Fibroblast of the aortic adventitia (primary cell): ENCODE measurements at regions not wholly inside any gene's neighbourhood (a gene's known extent, or its start where the extent isn't known, plus 50 kb on each side); places are given as distances from the start of the nearest gene placed in this dataset.
"Not testable (repeated sequence)": the region's sequence is repeated elsewhere in the genome, so short reads cannot be mapped to it uniquely, and the experiment has no call there.

Experiments used
- DNase-seq: peaks from one replicate; pipeline ENCODE4 v3.0.0-alpha.2; 2010; ENCODE audit warnings: low read depth
- H3K4me3 ChIP-seq: 2 replicates; pipeline ENCODE4 v1.5.1; 2011; ENCODE audit warnings: low read depth, mild to moderate bottlenecking, control low read depth, low read length, moderate library complexity
- TF ChIP-seq, protein P1 (sequence below): IDR thresholded peaks from 2 replicates; pipeline ENCODE4 v1.5.1; 2011; ENCODE audit warnings: mild to moderate bottlenecking, low read length, control low read depth, inconsistent platforms; ENCODE audit not compliant: insufficient read depth

DNA sequence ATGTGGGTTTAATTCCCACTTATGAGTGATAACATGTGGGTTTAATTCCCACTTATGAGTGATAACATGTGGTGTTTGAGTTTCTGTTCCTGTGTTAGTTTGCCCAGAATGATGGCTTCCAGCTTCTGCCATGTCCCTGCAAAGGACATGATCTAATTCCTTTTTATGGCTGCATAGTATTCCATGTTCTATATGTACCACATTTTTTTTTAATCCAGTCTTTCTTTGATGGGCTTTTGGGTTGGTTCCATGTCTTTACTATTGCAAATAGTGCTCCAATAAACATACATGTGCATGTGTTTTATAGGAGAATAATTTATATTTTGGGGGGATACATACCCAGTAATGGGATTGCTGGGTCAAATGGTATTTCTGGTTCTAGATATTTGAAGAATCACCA, 317.8 kb downstream of the MMUT start:
- DNase-seq, result no peak
- TF ChIP-seq, protein P1, sequence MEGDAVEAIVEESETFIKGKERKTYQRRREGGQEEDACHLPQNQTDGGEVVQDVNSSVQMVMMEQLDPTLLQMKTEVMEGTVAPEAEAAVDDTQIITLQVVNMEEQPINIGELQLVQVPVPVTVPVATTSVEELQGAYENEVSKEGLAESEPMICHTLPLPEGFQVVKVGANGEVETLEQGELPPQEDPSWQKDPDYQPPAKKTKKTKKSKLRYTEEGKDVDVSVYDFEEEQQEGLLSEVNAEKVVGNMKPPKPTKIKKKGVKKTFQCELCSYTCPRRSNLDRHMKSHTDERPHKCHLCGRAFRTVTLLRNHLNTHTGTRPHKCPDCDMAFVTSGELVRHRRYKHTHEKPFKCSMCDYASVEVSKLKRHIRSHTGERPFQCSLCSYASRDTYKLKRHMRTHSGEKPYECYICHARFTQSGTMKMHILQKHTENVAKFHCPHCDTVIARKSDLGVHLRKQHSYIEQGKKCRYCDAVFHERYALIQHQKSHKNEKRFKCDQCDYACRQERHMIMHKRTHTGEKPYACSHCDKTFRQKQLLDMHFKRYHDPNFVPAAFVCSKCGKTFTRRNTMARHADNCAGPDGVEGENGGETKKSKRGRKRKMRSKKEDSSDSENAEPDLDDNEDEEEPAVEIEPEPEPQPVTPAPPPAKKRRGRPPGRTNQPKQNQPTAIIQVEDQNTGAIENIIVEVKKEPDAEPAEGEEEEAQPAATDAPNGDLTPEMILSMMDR, result no peak
- no peak overlapping the region for H3K4me3 ChIP-seq

DNA sequence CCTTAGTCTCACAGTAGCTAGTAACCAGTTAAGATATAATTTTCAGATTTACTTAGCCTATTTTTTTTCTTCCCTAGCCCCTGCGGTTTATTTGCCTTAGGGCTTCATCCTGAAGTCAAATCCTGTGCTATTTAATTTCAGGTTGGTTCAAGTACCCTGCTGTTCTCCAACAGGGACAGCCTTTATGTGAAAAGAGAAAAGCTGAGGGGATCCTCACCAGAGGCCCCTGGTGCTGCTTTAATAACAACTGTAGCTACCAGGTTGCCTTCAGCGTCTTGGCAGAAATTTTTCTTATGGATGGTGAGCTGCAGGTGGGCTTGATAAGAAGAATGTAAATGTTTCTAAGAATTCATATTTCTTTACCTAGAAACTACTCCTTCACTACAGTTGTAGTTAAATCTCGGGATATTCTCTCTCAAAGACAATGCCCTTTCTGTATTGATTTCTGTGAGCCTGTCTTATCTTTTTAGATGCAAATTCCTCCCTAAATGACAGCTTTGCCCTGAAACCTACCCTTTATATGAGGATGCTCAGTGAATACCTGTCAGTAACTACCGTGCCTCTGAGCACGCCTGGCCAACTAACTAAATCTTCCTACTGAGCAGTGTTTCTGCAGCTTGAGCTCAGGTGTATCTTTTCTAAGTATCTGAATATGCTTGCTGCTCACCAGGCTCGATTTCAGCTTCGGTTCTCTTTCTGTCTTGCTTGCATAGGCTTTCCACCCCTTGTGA, 320.5 kb downstream of the MMUT start:
- no peak overlapping the region for H3K4me3 ChIP-seq

DNA sequence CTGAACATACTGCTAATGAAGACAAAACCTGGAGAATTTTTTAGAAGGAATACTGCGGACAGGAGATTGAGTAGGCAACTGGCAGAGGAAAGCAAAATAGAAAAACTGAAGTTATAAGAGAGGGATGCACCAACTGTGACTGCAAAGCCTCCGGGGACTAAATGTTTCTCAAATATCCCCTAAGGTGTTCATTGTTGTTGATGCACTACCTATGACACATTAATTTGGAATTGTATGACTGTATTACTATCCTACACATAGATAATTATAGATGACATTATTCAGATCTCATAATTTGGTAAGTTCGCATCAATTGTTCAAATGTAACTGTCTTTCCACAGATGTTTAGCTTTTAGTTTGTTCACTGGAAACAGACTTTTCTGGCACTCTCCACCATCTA, 341.1 kb downstream of the MMUT start:
- H3K4me3 ChIP-seq, result no peak overlapping the region
- TF ChIP-seq, protein P1, result no peak
- no peak for DNase-seq

More for the DNA sequence above, 320.5 kb downstream of the MMUT start:
- no peak for DNase-seq
- TF ChIP-seq, protein P1, result no peak

DNA sequence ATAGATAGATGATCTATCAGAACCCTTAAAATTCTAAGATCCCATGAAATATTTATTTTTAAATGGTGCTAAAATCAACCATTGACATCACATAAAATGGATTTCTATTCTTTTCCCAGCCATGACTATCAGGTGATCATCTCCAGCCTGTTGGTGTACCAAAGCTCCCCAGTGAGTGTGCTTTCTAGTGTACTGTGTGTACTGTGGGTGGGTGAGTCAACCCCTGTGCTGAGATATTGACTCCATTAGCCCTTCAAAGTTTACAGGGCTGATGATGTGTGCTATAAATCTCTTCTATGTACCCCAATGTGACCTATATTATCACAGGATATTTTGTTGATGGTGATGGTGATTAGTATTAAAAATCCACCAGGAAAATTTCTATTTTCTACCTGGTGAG, 344.6 kb downstream of the MMUT start:
- TF ChIP-seq, protein P1, result no peak
- DNase-seq, result no peak
- H3K4me3 ChIP-seq, result no peak overlapping the region

DNA sequence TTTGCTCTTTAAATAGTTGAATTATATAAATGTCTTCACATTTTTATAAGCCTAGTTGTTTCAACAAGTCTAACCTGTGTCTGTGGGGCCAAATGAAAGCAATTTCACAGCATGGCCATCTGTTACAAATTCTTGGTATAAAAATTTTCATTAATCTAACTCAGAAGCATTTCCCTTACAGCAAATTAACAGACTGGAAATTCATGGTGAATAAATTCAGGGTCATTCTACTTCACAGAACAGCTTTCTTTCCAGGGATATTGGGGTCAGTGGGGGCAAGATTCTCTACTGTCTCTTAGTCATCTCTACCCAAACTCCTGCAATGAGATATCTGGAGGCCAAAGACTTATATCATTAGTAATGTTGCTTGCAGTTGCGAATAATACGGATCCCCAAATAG, 352.1 kb downstream of the MMUT start:
- TF ChIP-seq, protein P1, result no peak

DNA sequence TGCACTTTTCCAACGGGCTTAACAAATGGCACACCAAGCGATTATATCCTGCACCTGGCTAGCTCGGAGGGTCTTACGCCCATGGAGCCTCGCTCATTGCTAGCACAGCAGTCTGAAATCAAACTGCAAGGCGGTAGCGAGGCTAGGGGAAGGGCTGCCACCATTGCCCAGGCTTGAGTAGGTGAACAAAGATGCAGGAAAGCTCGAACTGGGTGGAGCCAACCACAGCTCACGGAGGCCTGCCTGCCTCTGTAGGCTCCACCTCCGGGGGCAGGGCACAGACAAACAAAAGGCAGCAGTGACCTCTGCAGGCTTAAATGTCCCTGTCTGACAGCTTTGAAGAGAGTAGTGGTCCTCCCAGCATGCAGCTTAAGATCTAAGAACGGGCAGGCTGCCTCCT, 365.4 kb downstream of the MMUT start:
- H3K4me3 ChIP-seq, DNase-seq: not testable (repeated sequence)

More for the DNA sequence above, 352.1 kb downstream of the MMUT start:
- no peak overlapping the region for H3K4me3 ChIP-seq
- no peak for DNase-seq

DNA sequence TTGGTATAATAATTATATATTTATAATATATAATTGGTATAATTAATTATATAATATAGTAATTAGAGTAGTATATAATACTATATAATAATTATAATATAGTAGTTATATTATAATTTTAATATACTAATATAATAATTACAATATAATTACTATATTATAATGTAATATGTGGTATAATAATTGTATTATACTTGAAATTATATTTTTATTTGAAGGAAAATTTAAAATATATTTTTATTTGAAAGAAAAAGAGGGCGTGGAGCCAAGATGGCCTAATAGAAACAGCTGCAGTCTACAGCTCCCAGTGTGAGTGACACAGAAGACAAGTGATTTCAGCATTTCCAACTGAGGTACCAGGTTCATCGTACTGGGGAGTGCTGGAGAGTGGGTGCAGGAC, 365.9 kb downstream of the MMUT start:
- TF ChIP-seq, protein P1, result no peak
- H3K4me3 ChIP-seq, result no peak overlapping the region
- no peak for DNase-seq
